ENCODE measurements at regions not wholly inside any gene's neighbourhood (a gene's known extent, or its start where the extent isn't known, plus 50 kb on each side); places are given as distances from the start of the nearest gene placed in this dataset.
"Not testable (repeated sequence)": the region's sequence is repeated elsewhere in the genome, so short reads cannot be mapped to it uniquely, and the experiment has no call there.

- DNase-seq (ENCODE audit: low read depth), result no peak
Observed at GRCh38 chr7:130849604-130850003, 115.6 kb upstream of the KLF14 start.

- DNase-seq (ENCODE audit: low read depth), result no peak
Observed at GRCh38 chr7:130850956-130851355, 116.9 kb upstream of the KLF14 start.

GRCh38 chr7:130852867-130853266, 118.9 kb upstream of the KLF14 start:
- no peak for DNase-seq (ENCODE audit: low read depth)

GRCh38 chr7:130853503-130854279, 119.7 kb upstream of the KLF14 start:
- no peak for DNase-seq (ENCODE audit: low read depth)

GRCh38 chr7:130854481-130854880, 120.5 kb upstream of the KLF14 start:
- DNase-seq (ENCODE audit: low read depth), result no peak

- no peak for DNase-seq (ENCODE audit: low read depth)
Observed at GRCh38 chr7:130856866-130857265, 122.9 kb upstream of the KLF14 start.

- not testable (repeated sequence) for DNase-seq (ENCODE audit: low read depth)
Observed at GRCh38 chr7:130860832-130861231, 126.8 kb upstream of the KLF14 start.

GRCh38 chr7:130865408-130866236, 131.6 kb upstream of the KLF14 start:
- DNase-seq (ENCODE audit: low read depth), result no peak

- no peak for DNase-seq (ENCODE audit: low read depth)
Observed at GRCh38 chr7:130867039-130867438, 133.0 kb upstream of the KLF14 start.

- no peak for DNase-seq (ENCODE audit: low read depth)
Observed at GRCh38 chr7:130867581-130868136, 133.7 kb upstream of the KLF14 start.

- no peak for DNase-seq (ENCODE audit: low read depth)
Observed at GRCh38 chr7:130868139-130868538, 134.1 kb upstream of the KLF14 start.

- no peak for DNase-seq (ENCODE audit: low read depth)
Observed at GRCh38 chr7:130869918-130870317, 135.9 kb upstream of the KLF14 start.

- no peak for DNase-seq (ENCODE audit: low read depth)
Observed at GRCh38 chr7:130872341-130872740, 138.3 kb upstream of the KLF14 start.

GRCh38 chr7:130872756-130873448, 138.9 kb upstream of the KLF14 start:
- no peak for DNase-seq (ENCODE audit: low read depth)

GRCh38 chr7:130874071-130874915, 140.3 kb upstream of the KLF14 start:
- DNase-seq (ENCODE audit: low read depth), result no peak

- DNase-seq (ENCODE audit: low read depth), result no peak
Observed at GRCh38 chr7:130875265-130875741, 141.3 kb upstream of the KLF14 start.

GRCh38 chr7:130875901-130876300, 141.9 kb upstream of the KLF14 start:
- DNase-seq (ENCODE audit: low read depth), result no peak

- DNase-seq (ENCODE audit: low read depth), result no peak
Observed at GRCh38 chr7:130877236-130877990, 143.4 kb upstream of the KLF14 start.

- DNase-seq (ENCODE audit: low read depth), result no peak
Observed at GRCh38 chr7:130877991-130878305, 143.9 kb upstream of the KLF14 start.

GRCh38 chr7:130878785-130879184, 144.8 kb upstream of the KLF14 start:
- DNase-seq (ENCODE audit: low read depth), result no peak

GRCh38 chr7:130879191-130879590, 145.2 kb upstream of the KLF14 start:
- no peak for DNase-seq (ENCODE audit: low read depth)

Data from stimulated activated CD8-positive, alpha-beta memory T cell treated with anti-CD3 and anti-CD28 coated beads, Interleukin-7, amount 100 ng/mL, for 24 hours (primary cell).